ENCODE measurements at regions not wholly inside any gene's neighbourhood (a gene's known extent, or its start where the extent isn't known, plus 50 kb on each side); places are given as distances from the start of the nearest gene placed in this dataset.

DNA sequence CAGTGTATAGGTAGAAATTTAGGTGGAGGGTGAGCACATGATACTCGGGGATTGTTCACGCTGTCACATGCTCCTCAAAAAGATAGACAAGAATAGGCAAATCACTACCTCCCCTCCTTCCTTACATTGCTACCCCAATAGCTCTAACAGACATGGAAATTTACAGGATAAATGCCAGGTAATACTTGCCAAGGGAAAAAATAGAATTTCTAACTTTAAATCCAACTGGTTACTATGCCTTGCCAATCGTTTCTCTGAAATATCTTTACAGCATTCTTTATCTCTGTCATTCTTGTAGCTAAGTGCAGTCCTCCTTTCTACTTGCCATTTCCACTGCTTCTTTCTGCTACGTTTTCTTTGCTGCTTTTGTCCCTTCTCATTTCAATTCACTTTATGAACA is 339.8 kb upstream of the ZEB2 start:
- no peak for DNase-seq (ENCODE audit: low read depth, low spot score)

DNA sequence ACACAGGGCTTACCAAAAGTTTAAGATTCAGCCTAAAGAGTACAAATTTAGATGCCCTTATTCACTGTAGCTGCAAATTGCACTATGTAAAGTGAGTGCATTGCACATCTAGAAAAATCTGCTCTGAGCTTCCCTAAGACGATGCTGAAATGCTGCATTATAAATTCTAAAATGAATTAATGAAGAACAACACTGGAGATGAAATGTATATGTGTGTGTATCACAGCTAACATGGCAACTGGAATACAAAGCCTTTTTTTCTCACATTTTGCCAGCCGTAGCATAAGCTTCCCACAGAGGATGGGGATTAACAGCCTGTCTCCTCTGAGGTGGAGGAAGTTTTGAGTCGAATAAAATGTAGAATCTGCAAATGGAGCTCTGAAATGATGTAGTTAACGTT is 338.3 kb upstream of the ZEB2 start:
- no peak for DNase-seq (ENCODE audit: low read depth, low spot score)

DNA sequence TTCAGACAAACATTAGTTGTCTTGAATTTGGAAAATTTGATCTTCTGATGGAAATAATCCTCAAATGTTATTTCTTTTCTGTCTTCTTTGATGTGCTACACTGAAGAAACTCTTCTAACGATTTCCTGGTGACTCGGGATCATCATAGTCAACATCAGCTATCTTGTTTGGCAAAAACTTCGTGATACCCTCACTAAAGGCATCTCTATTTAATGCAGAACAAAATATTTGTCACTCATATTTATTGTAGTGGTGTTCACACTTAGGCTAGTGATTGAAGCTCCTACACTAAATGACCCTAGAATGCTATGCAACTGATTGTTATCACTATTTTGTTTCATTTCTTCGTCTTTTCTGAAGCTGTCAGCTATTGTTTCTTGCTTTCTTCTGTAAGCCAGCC is 334.7 kb upstream of the ZEB2 start:
- no peak for DNase-seq (ENCODE audit: low read depth, low spot score)

DNA sequence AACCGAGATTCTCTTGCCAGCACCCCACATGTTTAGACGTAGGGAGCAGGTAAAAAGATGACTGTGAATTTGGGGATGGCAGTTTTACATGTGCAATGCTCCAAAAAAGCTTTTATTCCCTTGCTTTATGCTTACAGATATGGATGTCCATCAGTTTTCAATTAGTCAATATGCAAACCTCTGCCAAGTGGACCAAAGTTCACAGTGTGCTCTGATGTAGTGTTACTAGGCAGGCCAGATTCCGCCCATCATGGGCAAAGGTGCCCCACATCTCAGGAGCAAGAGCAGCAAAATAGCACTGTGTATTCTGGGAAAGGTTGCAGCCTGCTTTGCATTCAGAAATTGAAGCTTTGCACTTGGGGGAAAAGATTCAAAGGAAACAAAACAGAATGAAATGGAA is 329.7 kb upstream of the ZEB2 start:
- DNase-seq (ENCODE audit: low read depth, low spot score): no peak

DNA sequence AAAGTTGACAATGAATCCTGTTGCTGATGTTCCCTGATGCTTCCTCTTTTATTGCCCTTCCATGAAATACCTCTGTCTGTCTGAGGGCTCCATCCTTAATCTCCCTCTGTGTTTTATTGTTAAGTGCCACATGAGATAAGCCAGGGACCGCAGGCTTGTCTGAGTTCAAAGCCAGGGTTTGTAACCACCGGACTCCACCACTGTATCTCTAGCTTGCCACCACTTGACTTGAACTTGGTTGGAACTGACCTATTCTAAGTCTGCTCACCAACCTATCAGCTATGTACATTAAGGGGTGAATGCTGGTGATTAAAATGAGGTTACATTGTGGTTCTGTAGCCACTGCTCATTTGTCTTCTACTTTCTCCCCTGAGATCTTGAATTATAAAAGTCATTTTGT is 328.5 kb upstream of the ZEB2 start:
- no peak for DNase-seq (ENCODE audit: low read depth, low spot score)

DNA sequence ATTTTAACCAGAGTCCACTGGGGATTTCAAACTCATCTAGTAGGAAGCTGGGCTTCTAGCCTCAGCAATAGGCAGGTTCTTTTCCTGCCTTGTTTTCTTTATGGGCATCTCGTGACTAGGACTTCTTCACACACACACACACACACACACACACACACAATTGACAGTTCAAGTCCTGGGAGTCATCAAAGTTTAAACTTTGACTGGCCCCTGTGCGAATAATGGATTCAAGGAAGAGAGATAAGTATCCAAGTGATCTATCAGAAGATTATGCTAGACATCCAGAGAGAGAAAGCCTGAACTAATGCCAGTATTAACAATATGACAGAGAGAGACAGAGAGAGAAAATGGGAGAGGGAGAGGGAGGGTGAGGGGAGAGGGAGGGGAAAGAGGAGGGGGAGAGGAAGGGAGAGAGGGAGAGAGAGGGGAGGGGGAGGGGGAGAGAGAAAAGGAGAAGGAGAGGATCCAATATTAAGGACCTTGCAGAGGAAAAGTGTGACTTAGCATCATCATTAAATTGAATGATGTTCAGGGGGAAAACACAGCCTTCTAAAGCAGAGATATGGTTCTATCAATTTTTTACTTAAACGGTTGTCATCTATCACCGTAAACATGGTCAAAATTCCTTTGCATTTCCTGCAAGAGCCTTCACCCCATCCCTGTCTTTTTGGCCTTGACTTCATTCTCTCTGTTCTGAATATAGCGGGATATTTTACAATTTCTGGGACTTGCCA is 327.6 kb upstream of the ZEB2 start:
- DNase-seq (ENCODE audit: low read depth, low spot score): no peak

DNA sequence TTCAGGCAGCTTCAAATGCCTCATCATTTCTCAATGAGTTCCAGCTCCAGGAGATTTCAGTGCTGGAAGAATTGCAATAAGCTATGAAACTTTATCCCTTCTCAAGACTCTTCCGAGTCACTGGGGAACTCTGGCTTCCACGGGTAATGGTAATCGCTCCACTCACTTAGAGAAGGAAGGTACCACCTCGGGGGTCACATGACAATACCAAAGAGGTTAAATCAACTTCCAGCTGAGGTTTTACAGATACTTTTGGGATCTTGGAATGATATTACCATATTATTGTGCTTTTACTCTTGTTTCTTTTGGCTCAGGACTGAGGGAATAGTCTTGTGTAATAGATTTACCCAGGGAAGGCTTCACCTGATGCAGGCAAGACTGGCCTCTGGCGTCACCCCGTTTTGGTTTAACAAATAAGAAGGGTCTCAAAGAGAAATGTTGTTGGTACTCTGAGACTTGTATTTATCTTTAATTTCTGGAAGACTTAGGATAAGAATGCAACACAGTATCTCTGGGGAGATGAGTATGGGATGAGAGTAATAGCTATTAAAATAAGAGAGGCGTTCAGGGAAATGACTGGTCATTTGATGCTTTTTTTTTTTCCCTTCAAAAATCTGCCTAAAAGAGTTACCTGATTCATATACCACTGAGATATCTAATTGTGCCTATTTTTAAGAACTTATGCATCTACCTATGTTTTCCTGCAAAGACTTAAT is 316.9 kb upstream of the ZEB2 start:
- DNase-seq (ENCODE audit: low read depth, low spot score): no peak

DNA sequence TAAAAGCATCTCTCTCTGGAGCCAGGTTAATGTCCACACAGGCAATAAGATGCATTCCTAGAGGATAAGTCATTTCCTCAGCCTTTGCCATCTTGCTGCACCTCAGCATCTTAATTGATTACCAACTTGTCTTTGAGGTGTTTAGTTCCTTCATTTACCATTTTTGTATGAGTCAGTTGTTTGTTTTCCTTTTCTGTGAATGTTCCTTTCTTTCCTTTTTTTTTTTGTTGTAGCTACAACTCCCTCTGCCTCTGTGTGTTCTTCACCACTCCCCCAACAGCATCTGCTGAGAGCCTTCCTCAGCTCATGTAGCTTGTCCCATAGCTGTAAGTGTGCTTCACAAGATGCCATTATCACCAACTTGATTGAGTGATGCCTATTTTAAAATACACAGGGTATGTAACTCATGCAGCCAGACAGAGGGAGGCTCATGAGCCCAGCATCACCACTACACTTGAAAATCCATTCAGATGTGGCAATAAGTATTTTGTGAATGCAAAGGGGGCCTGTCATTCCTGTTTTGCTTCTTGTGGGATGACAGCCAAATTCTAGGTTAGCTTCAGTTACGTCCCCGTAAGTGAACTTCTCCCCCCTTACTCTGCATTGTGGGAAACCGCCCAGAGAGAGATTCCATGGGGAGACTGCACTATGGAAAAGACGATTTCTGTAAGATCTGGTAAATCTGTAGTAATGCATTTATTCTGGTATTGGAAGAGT is 315.9 kb upstream of the ZEB2 start:
- no peak for DNase-seq (ENCODE audit: low read depth, low spot score)

DNA sequence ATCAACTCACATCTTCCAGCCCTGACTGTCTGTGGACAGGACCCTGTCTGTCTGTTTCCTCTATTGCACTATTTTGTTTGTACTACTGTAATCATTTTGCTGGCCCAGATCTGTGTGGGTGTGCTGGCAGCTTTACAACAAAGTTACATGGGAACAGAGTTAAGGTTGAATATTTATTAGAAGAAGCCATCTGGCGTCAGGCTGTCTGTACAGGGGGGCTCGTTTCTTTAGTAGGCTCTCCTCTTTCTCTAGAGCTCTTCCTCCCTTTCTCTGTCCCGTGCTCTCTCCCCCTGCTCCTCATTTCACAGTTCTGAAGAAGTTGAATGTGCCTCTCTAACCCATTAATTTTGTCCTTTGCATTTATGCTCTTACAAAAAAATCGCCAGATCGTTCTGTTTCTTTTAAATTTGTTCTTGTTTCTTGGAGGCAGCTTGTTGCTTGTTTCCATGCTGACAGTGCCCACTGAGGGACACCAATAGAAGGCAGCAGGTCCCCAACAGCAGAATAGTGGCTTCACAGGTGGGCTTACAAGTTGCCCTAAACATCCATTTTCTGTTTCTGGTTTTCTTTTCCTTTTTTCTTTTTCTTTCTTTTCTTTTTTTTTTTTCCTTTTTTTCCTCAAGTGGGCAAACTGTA is 315.2 kb upstream of the ZEB2 start:
- no peak for DNase-seq (ENCODE audit: low read depth, low spot score)

DNA sequence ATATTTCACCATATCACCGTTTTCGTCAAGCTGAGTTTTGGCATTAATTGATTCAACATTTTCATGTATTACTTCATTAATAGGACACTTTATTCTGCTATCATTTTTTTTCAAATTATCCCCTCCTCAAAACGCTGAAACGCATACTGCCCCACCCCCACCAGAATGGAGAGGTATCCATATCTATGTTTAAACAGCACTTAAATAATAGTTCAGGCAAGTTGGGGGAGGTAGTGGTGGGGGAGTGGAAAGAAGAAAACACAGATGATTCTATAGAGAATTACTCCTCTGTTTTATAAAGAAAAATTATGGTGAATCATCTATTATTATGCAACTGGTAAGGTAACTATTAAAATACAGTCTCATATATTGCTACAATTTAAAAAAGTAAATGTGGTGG is 314.4 kb upstream of the ZEB2 start:
- DNase-seq (ENCODE audit: low read depth, low spot score): no peak

DNA sequence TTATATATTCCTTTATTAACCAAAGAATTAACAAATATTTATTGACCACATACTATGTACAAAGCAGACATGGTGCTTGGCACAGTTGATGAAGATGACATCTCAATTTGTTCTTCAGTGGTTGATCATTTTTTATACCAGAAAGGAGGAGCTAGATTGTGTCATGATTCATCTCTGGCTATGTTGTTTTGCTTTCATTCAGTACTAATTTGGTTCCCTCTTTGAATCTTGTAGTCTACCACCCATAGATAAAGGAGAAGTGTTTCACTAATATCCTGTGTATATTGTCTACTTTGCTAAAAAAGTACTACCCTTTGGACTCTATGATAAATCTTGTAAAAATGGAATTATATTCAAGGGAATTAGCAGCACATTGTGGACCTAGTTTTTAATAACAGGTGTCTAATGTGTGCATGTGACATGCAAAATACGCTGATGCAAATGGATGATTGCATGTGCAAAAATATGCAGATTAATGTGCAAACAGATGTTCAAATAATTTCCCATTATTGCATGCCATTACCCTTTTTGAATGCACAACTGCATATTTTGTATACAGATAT is 313.2 kb upstream of the ZEB2 start:
- DNase-seq (ENCODE audit: low read depth, low spot score): no peak

DNA sequence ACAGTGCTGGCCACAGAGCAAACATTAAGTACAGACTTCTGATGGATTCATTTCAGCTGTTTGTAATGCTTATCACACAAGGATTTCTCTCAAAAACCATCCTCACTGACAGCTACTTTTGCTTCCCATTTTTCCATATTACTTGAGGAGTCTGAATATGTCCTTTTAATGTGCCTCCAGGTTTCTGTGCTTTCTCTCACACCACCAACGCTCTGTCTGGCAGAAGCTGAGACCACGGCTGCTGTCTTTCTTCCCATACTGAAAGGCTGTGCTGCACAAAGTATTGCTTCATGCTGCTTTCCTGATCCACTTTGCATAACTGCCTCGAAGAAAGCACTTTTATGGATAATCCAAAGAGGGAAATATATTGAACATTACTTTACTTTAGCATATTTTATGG is 312.1 kb upstream of the ZEB2 start:
- DNase-seq (ENCODE audit: low read depth, low spot score): no peak

DNA sequence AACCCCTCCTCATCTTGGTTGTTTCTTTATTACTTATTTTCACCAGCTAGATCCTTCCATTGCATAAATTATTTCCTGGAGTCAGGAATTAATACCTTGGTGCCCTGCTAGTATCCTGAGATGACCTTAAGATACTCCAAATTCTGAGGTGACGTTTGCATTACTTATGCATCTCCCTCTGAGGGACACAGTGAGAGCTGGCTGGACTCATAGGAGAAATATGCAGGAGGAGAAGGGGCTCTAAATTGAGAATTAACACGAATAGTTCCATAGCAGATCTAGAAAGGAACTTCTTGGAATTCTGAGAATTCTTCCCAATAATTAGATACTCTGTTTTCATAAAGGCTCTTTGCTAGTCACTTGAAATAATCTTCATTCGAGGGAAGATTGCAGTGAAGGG is 310.6 kb upstream of the ZEB2 start:
- DNase-seq (ENCODE audit: low read depth, low spot score): no peak

DNA sequence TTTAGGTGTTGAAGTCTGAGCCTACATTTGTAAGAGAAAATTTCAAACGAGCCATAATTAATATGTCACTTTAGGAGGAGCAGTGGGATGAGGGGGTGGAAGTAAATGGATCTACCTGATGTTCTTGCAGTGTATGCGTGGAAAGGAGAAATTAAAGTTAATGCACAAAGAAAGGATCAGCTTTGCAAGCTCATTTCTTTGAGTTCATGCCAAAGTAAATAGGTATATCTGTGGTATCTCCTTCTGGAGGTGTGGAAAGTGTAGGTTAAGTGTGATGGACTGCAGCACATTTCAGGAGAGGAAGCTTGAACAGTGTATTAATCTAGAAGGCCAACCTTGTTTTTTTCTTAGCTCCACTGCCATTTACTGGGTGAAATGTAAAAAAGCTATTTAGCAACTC is 307.5 kb upstream of the ZEB2 start:
- no peak for DNase-seq (ENCODE audit: low read depth, low spot score)

DNA sequence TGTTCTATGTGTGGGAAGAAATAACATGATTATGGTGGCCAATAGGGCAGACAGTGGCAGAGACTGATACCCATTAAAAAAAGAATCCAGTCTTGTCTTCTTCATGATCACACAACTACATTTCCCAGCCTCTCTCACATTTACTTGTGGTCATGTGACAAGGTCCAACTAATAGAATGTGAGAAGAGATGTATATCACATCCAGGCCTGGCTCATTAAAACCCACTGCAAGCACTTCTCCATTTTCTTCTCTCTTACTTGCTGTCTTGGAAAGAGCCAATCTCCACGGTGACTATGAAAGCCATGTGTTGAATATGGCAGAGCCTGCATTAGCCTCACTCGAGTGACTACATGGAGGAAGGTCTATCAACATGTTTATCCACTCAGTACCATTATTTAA is 306.2 kb upstream of the ZEB2 start:
- DNase-seq (ENCODE audit: low read depth, low spot score): no peak

DNA sequence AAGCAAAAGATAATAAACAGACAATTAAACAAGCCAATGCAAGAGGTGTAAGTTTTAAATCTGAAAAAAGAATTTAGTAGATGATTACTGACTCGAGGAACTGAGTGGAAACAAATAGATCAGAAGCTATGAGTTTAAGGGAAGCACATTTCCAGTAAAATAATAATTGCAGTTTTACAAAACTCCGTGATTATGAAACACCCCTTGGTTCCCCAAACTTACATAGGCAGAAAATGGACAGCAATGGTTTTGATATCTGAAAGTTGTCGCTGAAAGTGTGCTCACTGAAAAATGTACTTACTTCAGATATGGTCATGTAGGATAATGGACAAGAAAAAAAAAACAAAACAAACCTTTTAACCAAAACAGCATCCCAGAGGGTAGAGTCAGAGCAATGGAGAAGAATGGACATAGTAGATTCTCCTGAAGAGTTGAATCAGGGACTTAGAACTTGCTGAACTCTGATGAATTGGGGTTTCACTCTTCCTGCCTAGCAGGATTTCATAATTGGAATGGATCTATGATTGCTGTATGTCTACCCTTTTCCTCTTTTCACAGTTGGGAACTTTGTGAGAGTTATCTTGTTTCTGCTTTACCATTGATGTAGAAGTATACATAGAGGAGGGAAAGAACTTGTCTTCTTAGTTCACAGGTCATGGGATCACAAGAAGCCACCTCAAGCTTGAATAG is 305.6 kb upstream of the ZEB2 start:
- no peak for DNase-seq (ENCODE audit: low read depth, low spot score)

DNA sequence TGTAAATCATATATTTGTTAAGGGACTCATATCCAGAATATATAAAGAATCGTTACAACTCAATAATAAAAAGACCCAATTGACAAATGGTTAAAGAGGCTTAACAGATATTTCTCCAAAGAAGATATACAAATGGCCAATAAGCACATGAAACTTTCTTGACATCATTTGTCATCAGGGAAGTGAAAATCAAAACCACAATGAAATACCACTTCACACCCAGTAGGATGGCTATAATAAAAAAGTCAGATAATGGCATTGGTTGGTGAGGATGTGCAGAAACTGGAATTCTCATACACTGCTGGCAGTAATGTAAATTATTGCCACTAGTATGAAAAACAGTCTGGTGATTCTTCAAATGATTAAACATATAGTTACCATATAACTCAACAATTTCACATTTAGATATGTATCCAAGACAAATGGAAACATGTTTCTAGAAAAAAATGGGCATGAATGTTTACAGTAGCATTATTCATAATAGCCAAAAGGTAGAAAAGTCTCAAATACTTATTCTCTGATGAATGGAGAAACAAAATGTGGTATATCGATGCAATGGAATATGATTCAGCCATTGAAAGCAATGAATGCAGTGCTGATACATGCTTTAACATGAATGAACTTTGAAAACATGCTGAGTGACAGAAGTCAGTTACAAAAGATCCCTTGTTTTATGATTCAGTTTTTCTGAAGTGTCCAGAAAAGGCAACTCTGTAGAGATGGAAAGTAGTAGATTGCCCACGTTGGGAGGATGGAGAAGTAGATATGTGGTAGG is 304.6 kb upstream of the ZEB2 start:
- DNase-seq (ENCODE audit: low read depth, low spot score): no peak

DNA sequence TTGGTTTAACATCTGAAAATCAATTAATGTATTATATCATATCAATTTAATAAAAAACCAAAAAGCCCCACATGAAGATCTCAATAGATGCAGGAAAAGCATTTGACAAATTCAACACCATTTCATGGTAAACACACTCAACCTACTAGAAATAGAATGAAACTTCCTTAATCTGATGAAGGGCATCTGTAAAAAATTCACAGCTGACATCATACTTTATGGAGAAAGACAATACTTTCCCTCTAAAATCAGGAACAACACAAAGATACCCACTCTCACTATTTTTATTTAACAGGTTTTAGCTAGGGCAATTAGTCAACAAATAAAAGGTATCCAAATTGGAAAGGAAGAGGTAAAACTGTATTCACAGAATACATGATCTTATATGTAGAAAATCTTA is 303.0 kb upstream of the ZEB2 start:
- no peak for DNase-seq (ENCODE audit: low read depth, low spot score)

DNA sequence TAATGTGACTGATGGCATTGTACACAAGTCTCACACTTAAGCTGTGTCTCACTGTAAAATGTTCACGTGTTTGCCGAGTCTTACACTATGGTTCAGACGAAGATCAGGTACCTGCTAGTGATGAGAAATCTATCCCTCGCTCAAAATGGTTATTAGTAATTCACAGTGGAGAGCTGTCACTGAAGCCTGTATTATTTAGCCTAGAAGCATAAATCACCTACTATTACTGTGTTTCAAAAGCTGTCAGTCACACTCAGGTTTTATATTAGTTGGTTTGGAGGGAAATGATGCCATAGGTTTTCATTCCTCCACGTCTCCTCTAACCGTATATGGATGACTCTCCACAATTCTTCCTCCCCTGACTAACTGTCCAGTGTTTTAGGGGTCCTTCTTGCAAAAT is 292.4 kb upstream of the ZEB2 start:
- DNase-seq (ENCODE audit: low read depth, low spot score): no peak

DNA sequence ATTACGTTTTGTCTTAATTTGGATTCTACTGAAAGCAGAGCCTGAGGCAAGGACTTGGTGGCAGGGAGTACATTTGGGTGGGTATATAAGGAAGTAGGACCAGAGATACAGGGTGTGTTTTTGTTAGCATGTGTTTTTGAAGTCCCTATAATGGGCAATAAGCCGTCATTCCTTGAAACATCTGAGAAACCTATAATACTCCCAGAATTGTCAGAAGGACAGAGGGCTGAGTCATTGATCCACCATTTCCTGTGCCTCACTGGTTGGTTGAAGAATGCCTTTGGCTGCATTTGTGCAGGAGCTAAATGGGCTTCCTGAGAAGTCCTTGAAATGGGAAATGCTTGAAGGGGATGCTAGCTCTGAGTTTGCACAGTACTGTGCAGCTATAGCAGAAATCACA is 281.8 kb upstream of the ZEB2 start:
- DNase-seq (ENCODE audit: low read depth, low spot score): peak; percentile 5

DNA sequence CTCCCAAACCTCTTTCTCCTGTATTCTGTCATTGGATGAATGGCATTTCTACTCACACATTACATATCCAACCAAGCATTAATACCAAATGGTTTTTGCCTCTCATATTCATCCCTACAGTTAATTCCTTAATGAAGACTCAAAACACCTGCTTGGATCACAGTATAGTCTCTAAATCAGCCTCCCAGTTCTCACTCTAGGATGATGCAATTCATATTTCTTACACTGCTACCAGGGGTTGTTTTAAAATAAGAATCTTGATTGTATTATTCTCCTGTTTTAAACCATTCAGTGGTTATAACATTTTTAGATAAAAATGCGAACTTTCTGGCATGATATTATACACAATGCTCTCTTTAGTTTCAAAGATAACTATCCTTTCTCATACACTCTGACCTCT is 281.4 kb upstream of the ZEB2 start:
- DNase-seq (ENCODE audit: low read depth, low spot score): no peak
